Keratinocyte (primary cell): ENCODE measurements at regions not wholly inside any gene's neighbourhood (a gene's known extent, or its start where the extent isn't known, plus 50 kb on each side); places are given as distances from the start of the nearest gene placed in this dataset.

Experiments used
- DNase-seq: peaks from one replicate; pipeline ENCODE4 v3.0.0-alpha.2; 2011; ENCODE audit warnings: low read depth, missing footprints, low spot score
- FAIRE-seq: peaks from 2 replicates; lab custom pipeline; 2011; peaks lifted over from hg19 to GRCh38; lab: Jason Lieb, UNC
- H2AFZ ChIP-seq: 2 replicates; pipeline ENCODE4 v1.6.0; 2012; ENCODE audit warnings: low read length, control low read depth, inconsistent platforms; ENCODE audit not compliant: control insufficient read depth
- H3K27ac ChIP-seq: 2 replicates; pipeline ENCODE4 v1.5.1; 2011; ENCODE audit warnings: low read length; ENCODE audit not compliant: control insufficient read depth, insufficient read depth
- H3K27me3 ChIP-seq: 3 replicates; pipeline ENCODE4 v1.6.0; 2011; ENCODE audit warnings: low read length; ENCODE audit not compliant: control insufficient read depth, insufficient read depth; ENCODE audit errors: extremely low read depth
- H3K36me3 ChIP-seq, 2 experiments: 2 replicates in 1 of 2; 3 replicates in 1 of 2; pipeline ENCODE4 v1.5.1; 2011; ENCODE audit warnings: low read length in 2 of 2, mild to moderate bottlenecking in 1 of 2; ENCODE audit not compliant: control insufficient read depth in 2 of 2, insufficient read depth in 2 of 2; ENCODE audit errors: extremely low read depth in 1 of 2
- H3K4me1 ChIP-seq: 3 replicates; pipeline ENCODE4 v1.5.1; 2011; ENCODE audit warnings: low read length; ENCODE audit not compliant: control insufficient read depth, insufficient read depth; ENCODE audit errors: extremely low read depth
- H3K4me2 ChIP-seq: 3 replicates; pipeline ENCODE4 v1.6.0; 2011; ENCODE audit warnings: low read depth, low read length; ENCODE audit not compliant: control insufficient read depth, insufficient read depth; ENCODE audit errors: extremely low read depth
- H3K4me3 ChIP-seq, 3 experiments: fragments of 200-600 bp in 1 of 3; sonication (generic) in 1 of 3; 2 replicates in 2 of 3; 3 replicates in 1 of 3; pipeline ENCODE4 v1.5.1; 2011 to 2016; ENCODE audit warnings: low read length in 3 of 3, mild to moderate bottlenecking in 3 of 3, control low read depth in 2 of 3, inconsistent platforms in 1 of 3, low read depth in 1 of 3, mixed read lengths in 1 of 3, mixed run types in 1 of 3, moderate library complexity in 1 of 3; ENCODE audit not compliant: control insufficient read depth in 2 of 3, insufficient read depth in 2 of 3; ENCODE audit errors: extremely low read depth in 1 of 3
- H3K79me2 ChIP-seq: 2 replicates; pipeline ENCODE4 v1.6.0; 2012; ENCODE audit warnings: low read length; ENCODE audit not compliant: control insufficient read depth, insufficient read depth
- H3K9ac ChIP-seq: 3 replicates; pipeline ENCODE4 v1.6.0; 2011; ENCODE audit warnings: low read length; ENCODE audit not compliant: control insufficient read depth, insufficient read depth; ENCODE audit errors: extremely low read depth
- H3K9me1 ChIP-seq: 3 replicates; pipeline ENCODE4 v1.6.0; 2011; ENCODE audit warnings: low read length; ENCODE audit not compliant: control insufficient read depth, insufficient read depth; ENCODE audit errors: extremely low read depth
- H3K9me3 ChIP-seq: 2 replicates; pipeline ENCODE4 v1.5.1; 2012; ENCODE audit warnings: low read depth, low read length; ENCODE audit not compliant: control insufficient read depth
- H4K20me1 ChIP-seq: 3 replicates; pipeline ENCODE4 v1.6.0; 2011; ENCODE audit warnings: low read length; ENCODE audit not compliant: control insufficient read depth, insufficient read depth; ENCODE audit errors: extremely low read depth
- EZH2 ChIP-seq: IDR thresholded peaks from one replicate; pipeline ENCODE4 v1.6.1; 2012; ENCODE audit warnings: inconsistent platforms, mild to moderate bottlenecking, low read length, moderate library complexity
- dilution Hi-C: fragments of 300-500 bp; cut with MboI; formaldehyde crosslinking; loops from one replicate; pipeline ENCODE4 v1.7.0; 2020; ENCODE audit warnings: low sequenced_read_pairs; ENCODE audit not compliant: extremely low pct_ligation_motif_present
- TF ChIP-seq, protein P1 (sequence below), 3 experiments: IDR thresholded peaks in 1 of 3; conservative IDR thresholded peaks in 1 of 3; optimal IDR thresholded peaks in 1 of 3; 2 replicates in 2 of 3; 3 replicates in 1 of 3; pipeline versions ENCODE3 to v1.5.1; 2011; ENCODE audit warnings: low read length in 3 of 3, mild to moderate bottlenecking in 3 of 3, moderate library complexity in 2 of 3, control low read depth in 1 of 3, inconsistent platforms in 1 of 3; ENCODE audit not compliant: insufficient read depth in 2 of 3; ENCODE audit errors: extremely low read depth in 1 of 3

GRCh38 chr16:31715915-31716314 lies 157.7 kb upstream of the ZNF267 start:
- Histone ChIP-seq H3K4me2 (no peak overlapping the region), H4K20me1 (no peaks in the 10 kb centered on the region), H3K27ac (no peak overlapping the region), H3K79me2 (peaks cover 20% of the 10 kb centered on the region), H3K4me1 (peaks cover 9% of the 10 kb centered on the region), H3K4me3 (no peak overlapping the region), H3K9ac (no peak overlapping the region), H3K36me3 (peaks cover 0 to 2% of the 10 kb centered on the region in 2 experiments), H3K27me3 (no peaks in the 10 kb centered on the region), H2AFZ (no peak overlapping the region), H3K9me3 (no peaks in the 10 kb centered on the region), H3K9me1 (peaks cover 2% of the 10 kb centered on the region)
- no peak for FAIRE-seq
- DNase-seq = no peak
- TF ChIP-seq, protein P1, sequence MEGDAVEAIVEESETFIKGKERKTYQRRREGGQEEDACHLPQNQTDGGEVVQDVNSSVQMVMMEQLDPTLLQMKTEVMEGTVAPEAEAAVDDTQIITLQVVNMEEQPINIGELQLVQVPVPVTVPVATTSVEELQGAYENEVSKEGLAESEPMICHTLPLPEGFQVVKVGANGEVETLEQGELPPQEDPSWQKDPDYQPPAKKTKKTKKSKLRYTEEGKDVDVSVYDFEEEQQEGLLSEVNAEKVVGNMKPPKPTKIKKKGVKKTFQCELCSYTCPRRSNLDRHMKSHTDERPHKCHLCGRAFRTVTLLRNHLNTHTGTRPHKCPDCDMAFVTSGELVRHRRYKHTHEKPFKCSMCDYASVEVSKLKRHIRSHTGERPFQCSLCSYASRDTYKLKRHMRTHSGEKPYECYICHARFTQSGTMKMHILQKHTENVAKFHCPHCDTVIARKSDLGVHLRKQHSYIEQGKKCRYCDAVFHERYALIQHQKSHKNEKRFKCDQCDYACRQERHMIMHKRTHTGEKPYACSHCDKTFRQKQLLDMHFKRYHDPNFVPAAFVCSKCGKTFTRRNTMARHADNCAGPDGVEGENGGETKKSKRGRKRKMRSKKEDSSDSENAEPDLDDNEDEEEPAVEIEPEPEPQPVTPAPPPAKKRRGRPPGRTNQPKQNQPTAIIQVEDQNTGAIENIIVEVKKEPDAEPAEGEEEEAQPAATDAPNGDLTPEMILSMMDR (optimal IDR thresholded peaks at IDR 0.05 in 1 of 3, IDR thresholded peaks at IDR 0.05 in 1 of 3, conservative IDR thresholded peaks at IDR 0.05 in 1 of 3; ENCODE audit: extremely low read depth in 1 of 3, insufficient read depth in 2 of 3, low read length in 3 of 3) = no peak
- dilution Hi-C loops = no loop called here

DNA sequence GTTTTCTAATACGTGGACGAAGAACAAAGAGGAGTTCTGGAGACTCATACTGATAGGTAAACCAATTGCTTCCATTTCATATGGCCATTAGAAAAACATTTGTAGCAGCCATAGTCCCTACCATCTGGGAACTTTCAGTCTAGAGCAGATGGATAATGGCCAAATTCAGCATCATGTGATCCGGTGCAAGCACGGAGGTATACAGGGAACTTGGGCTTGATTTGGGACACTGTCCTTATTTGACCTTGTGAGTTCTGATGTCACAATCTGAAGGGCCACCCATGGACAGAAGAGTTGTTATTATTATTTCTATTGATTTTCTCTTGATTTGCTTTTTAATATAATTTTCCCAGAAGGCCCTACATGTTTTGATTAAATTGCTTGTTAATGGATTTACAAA lies 154.6 kb upstream of the ZNF267 start:
- Histone ChIP-seq H3K4me2 (no peak overlapping the region), H2AFZ (no peak overlapping the region), H3K27me3 (no peaks in the 10 kb centered on the region), H3K4me3 (no peak overlapping the region), H4K20me1 (no peaks in the 10 kb centered on the region), H3K9me1 (no peaks in the 10 kb centered on the region), H3K79me2 (peaks cover 18% of the 10 kb centered on the region), H3K9me3 (no peaks in the 10 kb centered on the region), H3K36me3 (peaks cover 0 to 5% of the 10 kb centered on the region in 2 experiments), H3K27ac (no peak overlapping the region), H3K9ac (no peak overlapping the region), H3K4me1 (peaks cover 9% of the 10 kb centered on the region)
- dilution Hi-C loops = no loop called here
- no peak for DNase-seq
- no peak for TF ChIP-seq EZH2
- TF ChIP-seq, protein P1 (optimal IDR thresholded peaks at IDR 0.05 in 1 of 3, IDR thresholded peaks at IDR 0.05 in 1 of 3, conservative IDR thresholded peaks at IDR 0.05 in 1 of 3; ENCODE audit: extremely low read depth in 1 of 3, insufficient read depth in 2 of 3, low read length in 3 of 3) = no peak
- no peak for FAIRE-seq
